ENCODE measurements at regions not wholly inside any gene's neighbourhood (a gene's known extent, or its start where the extent isn't known, plus 50 kb on each side); places are given as distances from the start of the nearest gene placed in this dataset.

- no peak for DNase-seq (ENCODE audit: low spot score)
Measured at GRCh38 chr3:106217745-106218144, 348.9 kb upstream of the CBLB start.

DNA sequence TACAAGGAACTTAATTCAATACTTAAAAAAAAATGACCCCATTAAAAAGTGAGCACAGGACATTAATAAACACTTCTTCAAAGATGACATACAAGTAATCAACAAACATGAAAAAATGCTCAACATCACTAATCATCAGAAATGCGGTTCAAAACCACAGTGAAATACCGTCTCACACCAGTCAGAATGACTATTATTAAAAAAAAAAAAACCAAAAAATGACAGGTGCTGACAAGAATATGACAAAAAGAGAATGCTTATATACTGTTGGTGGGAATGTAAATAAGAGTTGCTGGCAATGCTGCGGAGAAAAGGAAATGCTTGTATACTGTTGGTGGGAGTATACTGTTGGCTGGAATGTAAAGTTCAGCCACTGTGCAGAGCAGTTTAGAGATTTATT is 358.3 kb upstream of the CBLB start:
- no peak for DNase-seq (ENCODE audit: low spot score)

- DNase-seq (ENCODE audit: low spot score): no peak
Measured at GRCh38 chr3:106228271-106228670, 359.5 kb upstream of the CBLB start.

- DNase-seq (ENCODE audit: low spot score): no peak
Measured at GRCh38 chr3:106229495-106230278, 360.9 kb upstream of the CBLB start.

- no peak for DNase-seq (ENCODE audit: low spot score)
Measured at GRCh38 chr3:106231086-106231485, 362.3 kb upstream of the CBLB start.

- DNase-seq (ENCODE audit: low spot score): no peak
Measured at GRCh38 chr3:106232956-106233355, 364.1 kb upstream of the CBLB start.

DNA sequence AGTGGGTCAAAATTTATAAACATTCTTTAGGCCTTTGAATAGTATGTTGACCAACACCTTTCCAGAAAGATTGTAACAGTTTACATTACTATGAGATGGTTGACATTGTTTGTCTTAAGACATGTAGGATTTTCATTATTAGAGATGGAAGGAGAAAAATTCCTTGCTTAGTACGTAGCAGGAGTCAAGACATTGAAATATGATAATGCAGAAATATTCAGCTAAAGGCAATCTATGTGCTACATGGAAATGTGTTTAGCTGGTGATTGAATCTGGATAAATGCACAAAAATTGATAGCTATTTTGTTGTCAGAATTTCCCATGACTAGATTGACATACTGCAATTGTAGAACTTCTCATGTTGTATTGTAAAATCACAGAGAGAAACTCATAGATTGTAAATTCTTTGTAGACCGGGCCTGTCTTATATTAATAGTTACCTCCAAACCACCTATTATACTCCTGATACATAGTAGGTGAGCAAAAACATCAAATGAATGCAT is 370.4 kb upstream of the CBLB start:
- DNase-seq (ENCODE audit: low spot score): no peak

GRCh38 chr3:106241593-106241992 is 372.8 kb upstream of the CBLB start:
- DNase-seq (ENCODE audit: low spot score): no peak

- DNase-seq (ENCODE audit: low spot score): no peak
Measured at GRCh38 chr3:106242781-106243180, 374.0 kb upstream of the CBLB start.

DNA sequence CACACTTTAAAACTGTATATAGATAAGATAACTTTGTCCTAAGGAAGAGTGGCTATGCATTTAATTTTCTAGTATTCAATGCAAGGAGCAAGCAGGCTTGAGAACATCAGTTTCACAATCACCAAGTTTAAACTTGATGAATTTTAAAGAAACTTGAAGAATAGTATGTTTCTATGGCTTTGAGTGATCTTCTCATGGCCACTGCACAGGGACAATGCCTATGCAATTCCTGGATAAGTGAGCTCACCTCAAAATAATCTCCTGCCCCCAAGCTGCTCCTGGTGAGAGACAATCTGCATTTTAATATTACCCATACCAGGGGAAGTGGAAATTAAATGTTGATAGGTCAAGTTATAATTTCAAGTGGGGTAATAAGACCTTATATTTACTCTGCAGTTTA is 376.6 kb upstream of the CBLB start:
- no peak for DNase-seq (ENCODE audit: low spot score)

DNA sequence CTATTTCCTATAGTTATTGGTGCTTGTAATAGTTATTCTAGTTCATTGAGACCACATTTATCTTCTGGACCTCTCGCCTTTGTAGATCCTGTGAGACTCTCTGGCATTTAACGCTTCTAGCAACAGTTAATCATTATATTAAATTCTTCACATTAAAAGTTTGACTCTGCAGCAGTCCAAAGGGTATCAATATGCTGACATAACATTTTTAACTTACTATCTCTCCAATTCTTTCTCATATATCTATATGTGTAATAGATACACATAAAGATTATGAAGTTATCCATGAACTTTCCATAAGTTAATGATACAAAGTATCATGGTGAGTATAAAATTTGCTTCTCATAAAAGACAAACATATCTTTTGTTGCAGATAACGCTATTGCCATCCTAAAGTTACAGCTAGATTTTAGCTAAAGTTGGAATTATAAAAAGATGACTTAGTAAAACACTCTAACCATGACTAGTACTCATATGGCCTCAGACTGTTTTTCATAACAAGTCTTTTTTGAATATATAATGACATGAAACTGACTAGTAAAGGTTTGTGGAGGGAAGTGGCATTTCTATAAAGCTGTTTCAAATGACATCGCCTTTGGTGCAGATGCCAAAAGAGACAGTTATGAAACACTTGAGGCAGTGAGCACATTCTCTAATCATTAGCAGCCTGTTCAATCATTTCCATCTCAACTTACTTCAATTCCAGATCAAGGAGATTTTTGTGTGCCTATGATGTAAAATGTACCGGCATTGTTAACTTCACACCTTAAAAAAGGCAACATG is 379.3 kb upstream of the CBLB start:
- DNase-seq (ENCODE audit: low spot score): no peak

GRCh38 chr3:106249159-106249558 is 380.3 kb upstream of the CBLB start:
- no peak for DNase-seq (ENCODE audit: low spot score)

- no peak for DNase-seq (ENCODE audit: low spot score)
Measured at GRCh38 chr3:106249981-106250380, 381.2 kb upstream of the CBLB start.

DNA sequence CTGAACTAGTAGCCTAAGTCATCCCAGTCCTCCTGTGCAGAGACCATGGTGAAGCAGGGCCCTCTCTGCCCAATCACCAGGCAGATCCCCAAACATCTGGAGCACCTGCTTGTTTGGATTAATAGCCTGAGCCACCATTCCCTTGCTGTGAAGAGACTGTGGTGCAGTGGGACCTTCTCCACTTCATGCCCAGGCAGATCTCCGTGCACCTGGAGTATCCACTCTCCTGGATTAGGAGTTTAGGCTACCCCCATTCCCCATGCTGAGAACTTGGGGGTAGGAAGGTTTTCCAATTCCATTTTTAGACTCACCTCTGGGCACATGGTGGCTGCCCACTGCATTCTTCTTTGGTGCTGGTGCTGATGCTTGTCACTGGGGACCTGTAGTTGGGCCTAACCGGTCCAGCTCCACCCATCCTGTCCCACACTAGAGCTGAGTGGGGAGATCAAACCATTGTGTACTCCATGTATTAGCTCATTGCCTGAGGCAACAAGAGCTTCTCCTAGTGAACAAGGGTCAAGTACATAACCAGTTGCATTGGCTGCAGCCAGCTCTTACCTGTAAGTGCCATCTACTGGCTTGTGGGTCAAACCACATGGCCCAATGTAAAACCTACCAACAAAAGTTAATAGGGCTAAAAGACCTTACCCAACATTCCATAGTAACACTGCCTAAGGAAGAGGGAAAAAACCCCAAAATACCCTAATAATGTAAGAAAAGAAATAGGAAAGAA is 382.5 kb upstream of the CBLB start:
- no peak for DNase-seq (ENCODE audit: low spot score)

GRCh38 chr3:106255870-106256248 is 387.0 kb upstream of the CBLB start:
- DNase-seq (ENCODE audit: low spot score): no peak

GRCh38 chr3:106256249-106256957 is 387.6 kb upstream of the CBLB start:
- DNase-seq (ENCODE audit: low spot score): no peak

GRCh38 chr3:106257172-106257571 is 388.4 kb upstream of the CBLB start:
- DNase-seq (ENCODE audit: low spot score): no peak

DNA sequence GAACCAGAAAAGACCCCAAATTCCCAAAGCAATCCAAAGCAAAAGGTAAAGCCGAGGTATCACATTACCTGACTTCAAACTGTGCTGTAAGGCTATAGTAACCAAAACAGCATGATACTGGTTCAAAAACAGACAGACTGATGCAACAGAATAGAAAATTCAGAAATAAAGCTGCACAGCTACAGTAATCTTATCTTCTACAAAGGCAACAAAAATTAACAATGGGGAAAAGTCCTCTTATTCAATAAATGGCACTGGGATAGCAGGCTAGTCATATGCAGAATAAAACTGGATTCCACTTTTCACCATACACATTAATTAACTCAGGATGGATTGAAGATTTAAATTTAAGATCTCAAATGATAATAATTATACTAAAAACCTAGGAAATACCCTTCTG is 392.6 kb upstream of the CBLB start:
- DNase-seq (ENCODE audit: low spot score): no peak

DNA sequence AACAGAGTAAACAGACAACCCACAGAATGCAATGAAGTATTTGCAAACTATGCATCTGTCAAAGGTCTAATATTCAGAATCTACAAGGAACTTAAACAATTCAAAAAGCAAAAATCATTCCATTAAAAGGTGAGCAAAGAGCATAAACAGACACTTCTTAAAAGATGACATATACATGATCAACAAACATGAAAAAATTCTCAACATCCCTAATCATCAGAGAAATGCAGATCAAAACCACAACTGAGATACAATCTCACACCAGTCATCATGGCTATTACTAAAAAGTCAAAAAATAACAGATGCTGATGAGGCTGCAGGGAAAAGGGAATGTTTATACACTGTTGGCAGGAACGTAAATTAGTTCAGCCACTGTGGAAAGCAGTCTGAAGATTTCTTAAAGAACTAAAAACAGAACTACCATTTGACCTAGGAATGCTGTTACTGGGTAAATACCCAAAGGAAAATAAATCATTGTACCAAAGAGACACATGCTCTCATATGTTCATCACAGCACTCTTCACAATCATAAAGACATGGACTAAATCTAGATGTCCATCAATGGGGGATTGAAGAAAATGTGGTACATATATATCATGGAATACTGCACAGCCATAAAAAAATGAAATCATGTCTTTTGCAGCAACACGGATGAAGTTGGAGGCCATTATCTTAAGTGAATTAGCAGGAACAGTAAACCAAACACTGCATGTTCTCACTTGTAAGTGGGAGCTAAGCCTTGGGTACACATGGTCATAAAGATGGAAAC is 393.3 kb upstream of the CBLB start:
- no peak for DNase-seq (ENCODE audit: low spot score)

- DNase-seq (ENCODE audit: low spot score): no peak
Measured at GRCh38 chr3:106263011-106263410, 394.2 kb upstream of the CBLB start.

- no peak for DNase-seq (ENCODE audit: low spot score)
Measured at GRCh38 chr3:106263546-106263945, 394.7 kb upstream of the CBLB start.

Data from ecto neural progenitor cell (in vitro differentiated cells).